A549 (cell line): ENCODE measurements at regions not wholly inside any gene's neighbourhood (a gene's known extent, or its start where the extent isn't known, plus 50 kb on each side); places are given as distances from the start of the nearest gene placed in this dataset.

ENCODE experiments used
- CTCF ChIP-seq: fragments of >200 bp; sonication (Bioruptor Twin); formaldehyde crosslinking; IDR thresholded peaks from 3 replicates; pipeline ENCODE4 v1.5.1; 2016
- JUNB ChIP-seq: fragments of >200 bp; sonication (Bioruptor Twin); formaldehyde crosslinking; IDR thresholded peaks from 2 replicates; pipeline ENCODE4 v1.6.1; 2016
- MYC ChIP-seq: IDR thresholded peaks from 2 replicates; pipeline ENCODE4 v1.6.1; 2012; ENCODE audit warnings: mild to moderate bottlenecking, inconsistent platforms, low read length, improper control_type of control experiment, borderline replicate concordance
- NFE2L2 ChIP-seq: fragments of 150-350 bp; conservative IDR thresholded peaks from 2 replicates; pipeline ENCODE4 v1.6.1; 2014; ENCODE audit warnings: low read length

GRCh38 chr5:169507051-169507450 lies 76.5 kb upstream of the SPDL1 start:
- TF ChIP-seq CTCF: no peak
- no peak for TF ChIP-seq JUNB
- TF ChIP-seq NFE2L2: no peak
- TF ChIP-seq MYC: no peak
